Suprapubic skin (tissue), 4 donors: ENCODE measurements at regions not wholly inside any gene's neighbourhood (a gene's known extent, or its start where the extent isn't known, plus 50 kb on each side); places are given as distances from the start of the nearest gene placed in this dataset.

ENCODE experiments used
- CTCF ChIP-seq, 2 donors: fragments of 200-600 bp in 1 of 2; fragments of 450-650 bp in 1 of 2; sonication (generic) in 1 of 2; IDR thresholded peaks; one replicate each; pipeline ENCODE4 v1.5.1; 2016 to 2019; ENCODE audit warnings: antibody characterized with exemption in 2 of 2, mild to moderate bottlenecking in 1 of 2, moderate library complexity in 1 of 2
- EP300 ChIP-seq: sonication (generic); formaldehyde crosslinking; IDR thresholded peaks from one replicate; pipeline ENCODE4 v1.6.1; 2017; ENCODE audit warnings: antibody characterized with exemption
- POLR2AphosphoS5 ChIP-seq, 3 donors: sonication (generic); formaldehyde crosslinking; IDR thresholded peaks; one replicate each; pipeline ENCODE4 v1.6.1; 2017; ENCODE audit warnings: antibody characterized with exemption in 3 of 3

GRCh38 chr3:8205881-8206280 is 295.7 kb upstream of the LMCD1 start:
- TF ChIP-seq EP300 (no peak), POLR2AphosphoS5 (IDR thresholded peaks at IDR 0.05) (no peak), CTCF (IDR thresholded peaks at IDR 0.05) (no peak)
